Tibial artery (tissue), 4 donors: ENCODE measurements at regions not wholly inside any gene's neighbourhood (a gene's known extent, or its start where the extent isn't known, plus 50 kb on each side); places are given as distances from the start of the nearest gene placed in this dataset.
A peak's percentile ranks its signal among the peaks of the same experiment; 100 is the strongest.

Source experiments
- DNase-seq, 2 donors: peaks; one replicate each; pipeline ENCODE4 v3.0.0-alpha.2; 2019
- H3K27ac ChIP-seq, 2 donors: fragments of 200-600 bp; sonication (generic) in 1 of 2; 1 replicate in 1 of 2; 2 replicates in 1 of 2; pipeline ENCODE4 v1.5.1; 2018 to 2019; ENCODE audit warnings: mild to moderate bottlenecking in 1 of 2
- H3K27me3 ChIP-seq, 2 donors: fragments of 200-600 bp; sonication (generic) in 1 of 2; one replicate each; pipeline versions ENCODE4 v1.5.1 to v1.6.0; 2016 to 2019
- H3K36me3 ChIP-seq, 3 donors: fragments of 200-600 bp; sonication (generic) in 2 of 3; one replicate each; pipeline ENCODE4 v1.5.1; 2016 to 2019; ENCODE audit warnings: mild to moderate bottlenecking in 2 of 3
- H3K4me1 ChIP-seq, 4 donors: fragments of 200-600 bp; sonication (generic) in 2 of 4; 1 replicate in 3 of 4; 2 replicates in 1 of 4; pipeline ENCODE4 v1.5.1; 2016 to 2019
- H3K4me3 ChIP-seq, 2 donors: fragments of 200-600 bp; sonication (generic) in 1 of 2; 1 replicate in 1 of 2; 2 replicates in 1 of 2; pipeline ENCODE4 v1.5.1; 2018 to 2019; ENCODE audit warnings: mild to moderate bottlenecking in 2 of 2
- H3K9me3 ChIP-seq, 3 donors: fragments of 200-600 bp; sonication (generic) in 1 of 3; one replicate each; pipeline ENCODE4 v1.5.1; 2016 to 2019
- intact Hi-C: fragments of 100-400 bp; cut with DNase I; formaldehyde crosslinking; loops from one replicate; pipeline ENCODE4 v1.15.0; 2023; ENCODE audit warnings: low total_unique reads
- TF ChIP-seq, protein P1 (sequence below), 2 experiments: fragments of 200-600 bp in 1 of 2; fragments of 450-650 bp in 1 of 2; IDR thresholded peaks; one replicate each; pipeline ENCODE4 v1.5.1; 2017 to 2019; ENCODE audit warnings: antibody characterized with exemption in 2 of 2, mild to moderate bottlenecking in 1 of 2, moderate library complexity in 1 of 2

DNA sequence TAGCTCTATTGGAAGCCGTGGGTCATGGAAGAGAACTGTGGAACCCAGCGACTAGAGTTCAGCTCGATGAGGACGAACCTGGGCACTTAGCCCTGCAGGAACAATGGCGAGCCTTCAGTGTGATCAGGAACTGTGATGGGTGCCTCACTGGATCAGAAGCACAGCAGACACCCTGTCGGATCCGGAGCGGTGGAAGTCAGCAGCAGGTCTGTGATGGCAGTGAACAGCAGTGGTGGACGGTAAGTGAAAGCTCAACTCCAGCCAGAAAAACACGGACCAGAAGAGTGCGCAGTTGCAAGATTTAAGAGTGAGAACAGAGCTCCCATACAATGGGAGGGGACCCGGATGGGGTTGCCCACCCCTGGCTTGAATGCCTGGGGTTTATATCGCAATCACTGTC, 282.2 kb downstream of the NSUN3 start:
- no peak for DNase-seq
- Histone ChIP-seq H3K27me3 (no peaks in the 10 kb centered on the region), H3K4me3 (no peak overlapping the region), H3K9me3 (no peaks in the 10 kb centered on the region), H3K27ac (no peak overlapping the region), H3K36me3 (no peaks in the 10 kb centered on the region), H3K4me1 (no peaks in the 10 kb centered on the region)
- TF ChIP-seq, protein P1, sequence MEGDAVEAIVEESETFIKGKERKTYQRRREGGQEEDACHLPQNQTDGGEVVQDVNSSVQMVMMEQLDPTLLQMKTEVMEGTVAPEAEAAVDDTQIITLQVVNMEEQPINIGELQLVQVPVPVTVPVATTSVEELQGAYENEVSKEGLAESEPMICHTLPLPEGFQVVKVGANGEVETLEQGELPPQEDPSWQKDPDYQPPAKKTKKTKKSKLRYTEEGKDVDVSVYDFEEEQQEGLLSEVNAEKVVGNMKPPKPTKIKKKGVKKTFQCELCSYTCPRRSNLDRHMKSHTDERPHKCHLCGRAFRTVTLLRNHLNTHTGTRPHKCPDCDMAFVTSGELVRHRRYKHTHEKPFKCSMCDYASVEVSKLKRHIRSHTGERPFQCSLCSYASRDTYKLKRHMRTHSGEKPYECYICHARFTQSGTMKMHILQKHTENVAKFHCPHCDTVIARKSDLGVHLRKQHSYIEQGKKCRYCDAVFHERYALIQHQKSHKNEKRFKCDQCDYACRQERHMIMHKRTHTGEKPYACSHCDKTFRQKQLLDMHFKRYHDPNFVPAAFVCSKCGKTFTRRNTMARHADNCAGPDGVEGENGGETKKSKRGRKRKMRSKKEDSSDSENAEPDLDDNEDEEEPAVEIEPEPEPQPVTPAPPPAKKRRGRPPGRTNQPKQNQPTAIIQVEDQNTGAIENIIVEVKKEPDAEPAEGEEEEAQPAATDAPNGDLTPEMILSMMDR (IDR thresholded peaks at IDR 0.05) = no peak
- intact Hi-C loops = no loop called here

DNA sequence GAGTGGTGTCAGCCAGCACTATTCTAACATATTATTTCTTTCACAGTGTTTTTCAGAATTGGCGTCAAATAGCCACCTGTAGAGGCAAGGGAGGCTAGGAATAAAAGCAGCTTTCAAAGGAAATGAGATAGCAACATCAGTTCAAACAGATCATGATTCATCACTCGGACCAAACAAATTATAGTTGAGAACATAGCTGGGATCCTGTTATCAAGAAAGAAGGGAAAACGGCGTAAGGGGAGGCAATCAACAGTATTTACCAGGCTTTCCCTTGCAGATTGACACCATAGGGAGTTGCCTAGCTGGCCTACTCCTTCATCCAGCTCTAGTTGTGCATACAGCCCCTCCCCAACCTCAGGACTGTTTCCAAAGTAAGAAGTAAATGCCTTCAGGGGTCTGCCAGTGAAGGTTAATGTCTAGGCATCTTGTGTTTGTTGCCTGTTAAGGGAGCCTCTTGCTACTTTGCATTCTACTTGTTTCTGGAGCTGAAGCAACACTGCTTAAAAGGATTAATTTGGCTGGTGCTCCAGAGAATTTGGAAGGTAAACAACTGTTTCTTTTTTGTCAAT, 286.5 kb downstream of the NSUN3 start:
- Histone ChIP-seq H3K9me3 (no peaks in the 10 kb centered on the region), H3K4me1 (no peaks in the 10 kb centered on the region), H3K27me3 (no peaks in the 10 kb centered on the region), H3K4me3 (no peak overlapping the region), H3K27ac (no peak overlapping the region), H3K36me3 (no peaks in the 10 kb centered on the region)
- intact Hi-C loops = no loop called here
- TF ChIP-seq, protein P1 (IDR thresholded peaks at IDR 0.05) = no peak
- no peak for DNase-seq

DNA sequence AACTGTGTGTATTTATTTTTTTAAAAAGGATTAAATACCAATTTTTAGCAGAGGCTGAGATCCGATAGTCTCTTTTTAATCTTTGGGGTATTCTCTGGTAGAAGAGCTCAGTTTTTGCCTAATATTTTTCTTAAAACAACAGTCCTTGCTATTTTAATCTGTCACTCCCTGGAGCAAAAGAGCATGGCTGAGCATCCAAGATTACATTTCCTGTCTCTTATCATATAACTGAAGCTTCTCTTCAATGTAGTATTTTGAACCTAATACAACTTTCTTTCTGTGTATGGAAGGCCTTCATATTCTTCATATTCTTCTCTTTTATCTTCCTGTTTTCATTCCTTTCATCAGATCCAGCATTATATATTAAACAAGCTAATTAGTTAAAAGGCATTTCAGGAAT, 293.7 kb downstream of the NSUN3 start:
- peaks cover 0 to 10% (median 6%) of the 10 kb centered on the region in 4 donors for H3K4me1 ChIP-seq
- H3K27me3 ChIP-seq = no peaks in the 10 kb centered on the region
- no peak for DNase-seq
- intact Hi-C loops = no loop called here
- H3K36me3 ChIP-seq = no peaks in the 10 kb centered on the region
- TF ChIP-seq, protein P1 (IDR thresholded peaks at IDR 0.05) = no peak
- H3K4me3 ChIP-seq = no peak overlapping the region
- no peaks in the 10 kb centered on the region for H3K9me3 ChIP-seq
- no peak overlapping the region for H3K27ac ChIP-seq

DNA sequence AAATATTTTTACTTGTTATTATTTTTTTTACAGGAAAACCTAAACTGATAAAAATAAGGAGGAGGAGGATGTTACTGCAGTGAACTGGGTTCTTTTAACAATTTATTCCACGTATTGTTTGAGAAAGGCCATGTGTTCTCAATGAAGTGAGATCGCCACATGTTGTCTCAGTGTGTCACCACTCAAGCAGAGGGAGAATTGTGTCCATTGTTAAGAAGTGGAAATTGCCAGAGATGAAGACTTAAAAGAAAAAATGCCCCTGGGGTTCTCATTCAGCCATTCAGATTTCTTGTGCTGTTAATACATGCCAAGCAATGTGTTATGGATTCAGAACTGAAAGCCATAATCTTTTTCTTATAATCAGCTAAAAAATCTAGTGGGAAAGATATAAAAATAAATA, 297.1 kb downstream of the NSUN3 start:
- H3K4me3 ChIP-seq = no peak overlapping the region
- H3K27me3 ChIP-seq = no peaks in the 10 kb centered on the region
- H3K4me1 ChIP-seq = peaks cover 0 to 10% (median 6%) of the 10 kb centered on the region in 4 donors
- no peak overlapping the region for H3K27ac ChIP-seq
- intact Hi-C loops = no loop called here
- TF ChIP-seq, protein P1 (IDR thresholded peaks at IDR 0.05) = no peak
- DNase-seq = no peak
- no peaks in the 10 kb centered on the region for H3K36me3 ChIP-seq
- H3K9me3 ChIP-seq = no peaks in the 10 kb centered on the region

DNA sequence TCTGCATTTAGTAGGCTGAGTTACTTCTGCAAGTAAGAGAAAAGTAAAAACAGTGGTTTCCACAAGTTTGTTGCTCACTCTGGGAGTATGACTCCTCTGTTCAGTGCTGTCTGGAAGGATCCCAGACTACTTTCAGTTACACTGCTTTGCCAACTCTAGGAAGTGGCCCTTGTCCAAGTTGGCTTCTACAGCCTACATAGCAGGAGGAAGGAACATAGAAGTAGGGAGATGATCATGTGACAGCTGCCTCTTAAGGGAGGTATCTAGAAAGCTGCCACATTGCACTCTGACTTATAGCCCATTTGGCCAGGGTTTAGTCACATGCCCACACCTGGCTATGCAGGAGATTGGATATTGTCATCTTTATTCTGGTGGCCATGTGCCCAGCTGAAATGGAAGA, 298.1 kb downstream of the NSUN3 start:
- no peaks in the 10 kb centered on the region for H3K36me3 ChIP-seq
- H3K4me1 ChIP-seq = peaks cover 0 to 10% (median 6%) of the 10 kb centered on the region in 4 donors
- DNase-seq = peak; percentile 62 to 70
- H3K27me3 ChIP-seq = no peaks in the 10 kb centered on the region
- TF ChIP-seq, protein P1 (IDR thresholded peaks at IDR 0.05) = no peak
- no peak overlapping the region for H3K27ac ChIP-seq
- H3K4me3 ChIP-seq = no peak overlapping the region
- H3K9me3 ChIP-seq = no peaks in the 10 kb centered on the region
- intact Hi-C loops = no loop called here

DNA sequence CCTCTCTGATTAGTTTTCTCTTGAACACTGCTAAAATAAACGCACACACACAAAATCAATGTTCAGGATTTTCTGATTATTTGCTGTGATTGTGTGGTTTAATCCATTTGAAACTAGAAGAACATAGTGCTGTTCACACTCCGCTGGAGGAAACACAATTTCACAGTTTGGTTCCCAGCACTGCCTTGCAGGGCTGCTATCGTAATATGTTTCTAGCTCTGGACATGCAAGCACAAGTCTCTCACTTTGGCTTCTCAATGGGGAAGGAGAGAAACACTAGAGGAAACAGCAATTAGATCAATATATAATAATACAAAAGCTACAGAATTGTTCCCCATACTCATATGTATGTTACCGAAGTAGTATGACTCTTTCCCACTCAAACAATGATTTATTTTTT, 299.5 kb downstream of the NSUN3 start:
- intact Hi-C loops = no loop called here
- peaks cover 0 to 10% (median 6%) of the 10 kb centered on the region in 4 donors for H3K4me1 ChIP-seq
- H3K4me3 ChIP-seq = no peak overlapping the region
- TF ChIP-seq, protein P1 (IDR thresholded peaks at IDR 0.05) = no peak
- H3K36me3 ChIP-seq = no peaks in the 10 kb centered on the region
- H3K27ac ChIP-seq = no peak overlapping the region
- H3K27me3 ChIP-seq = no peaks in the 10 kb centered on the region
- no peak for DNase-seq
- H3K9me3 ChIP-seq = no peaks in the 10 kb centered on the region
